ENCODE measurements at regions not wholly inside any gene's neighbourhood (a gene's known extent, or its start where the extent isn't known, plus 50 kb on each side); places are given as distances from the start of the nearest gene placed in this dataset.

GRCh38 chr7:1298931-1299885 is 66.5 kb downstream of the UNCX start:
- no peak overlapping the region for H3K9ac ChIP-seq
- no peaks in the 10 kb centered on the region for H4K20me1 ChIP-seq (ENCODE audit: insufficient read depth)
- H3K27me3 ChIP-seq (ENCODE audit: insufficient read depth, low read depth), result peaks cover 66% of the 10 kb centered on the region; the same call in 1 of the 2 replicates
- H3K4me2 ChIP-seq, result no peak overlapping the region
- H3K4me1 ChIP-seq (ENCODE audit: low read depth, poor library complexity, severe bottlenecking), result no peaks in the 10 kb centered on the region
- no peak overlapping the region for H3K27ac ChIP-seq
- TF ChIP-seq CTCF (conservative IDR thresholded peaks at IDR 0.05; ENCODE audit: low read depth, low read length), result no peak
- no peak overlapping the region for H2AFZ ChIP-seq (ENCODE audit: low read depth)
- no peak overlapping the region for H3K4me3 ChIP-seq (IDR thresholded peaks at IDR 0.05; ENCODE audit: insufficient read depth, low read depth, low read length)
- no peaks in the 10 kb centered on the region for H3K79me2 ChIP-seq (ENCODE audit: insufficient read depth, low read depth)
- H3K36me3 ChIP-seq (ENCODE audit: insufficient read depth), result no peaks in the 10 kb centered on the region

GRCh38 chr7:1300206-1300605 is 67.5 kb downstream of the UNCX start:
- peaks cover 76% of the 10 kb centered on the region for H3K27me3 ChIP-seq (ENCODE audit: insufficient read depth, low read depth)
- H3K79me2 ChIP-seq (ENCODE audit: insufficient read depth, low read depth), result no peaks in the 10 kb centered on the region
- H3K4me2 ChIP-seq, result no peak overlapping the region
- H4K20me1 ChIP-seq (ENCODE audit: insufficient read depth), result no peaks in the 10 kb centered on the region
- H3K27ac ChIP-seq, result no peak overlapping the region
- TF ChIP-seq CTCF (conservative IDR thresholded peaks at IDR 0.05; ENCODE audit: low read depth, low read length), result no peak
- no peak overlapping the region for H2AFZ ChIP-seq (ENCODE audit: low read depth)
- H3K4me1 ChIP-seq (ENCODE audit: low read depth, poor library complexity, severe bottlenecking), result no peaks in the 10 kb centered on the region
- H3K4me3 ChIP-seq (IDR thresholded peaks at IDR 0.05; ENCODE audit: insufficient read depth, low read depth, low read length), result no peak overlapping the region
- H3K9ac ChIP-seq, result no peak overlapping the region
- H3K36me3 ChIP-seq (ENCODE audit: insufficient read depth), result no peaks in the 10 kb centered on the region

GRCh38 chr7:1300636-1301035 is 68.0 kb downstream of the UNCX start:
- Histone ChIP-seq H3K27me3 (ENCODE audit: insufficient read depth, low read depth) (peaks cover 78% of the 10 kb centered on the region), H3K4me2 (no peak overlapping the region), H3K79me2 (ENCODE audit: insufficient read depth, low read depth) (no peaks in the 10 kb centered on the region), H3K4me1 (ENCODE audit: low read depth, poor library complexity, severe bottlenecking) (no peaks in the 10 kb centered on the region), H3K27ac (no peak overlapping the region), H3K36me3 (ENCODE audit: insufficient read depth) (no peaks in the 10 kb centered on the region), H2AFZ (ENCODE audit: low read depth) (no peak overlapping the region), H4K20me1 (ENCODE audit: insufficient read depth) (no peaks in the 10 kb centered on the region), H3K9ac (no peak overlapping the region), H3K4me3 (IDR thresholded peaks at IDR 0.05; ENCODE audit: insufficient read depth, low read depth, low read length) (no peak overlapping the region)
- no peak for TF ChIP-seq CTCF (conservative IDR thresholded peaks at IDR 0.05; ENCODE audit: low read depth, low read length)

GRCh38 chr7:1301054-1301881 is 68.6 kb downstream of the UNCX start:
- H3K36me3 ChIP-seq (ENCODE audit: insufficient read depth), result no peaks in the 10 kb centered on the region
- no peak overlapping the region for H3K4me2 ChIP-seq
- H4K20me1 ChIP-seq (ENCODE audit: insufficient read depth), result no peaks in the 10 kb centered on the region
- no peaks in the 10 kb centered on the region for H3K4me1 ChIP-seq (ENCODE audit: low read depth, poor library complexity, severe bottlenecking)
- H3K27me3 ChIP-seq (ENCODE audit: insufficient read depth, low read depth), result peaks cover 75% of the 10 kb centered on the region
- no peaks in the 10 kb centered on the region for H3K79me2 ChIP-seq (ENCODE audit: insufficient read depth, low read depth)
- no peak for TF ChIP-seq CTCF (conservative IDR thresholded peaks at IDR 0.05; ENCODE audit: low read depth, low read length)
- H2AFZ ChIP-seq (ENCODE audit: low read depth), result no peak overlapping the region
- no peak overlapping the region for H3K9ac ChIP-seq
- no peak overlapping the region for H3K27ac ChIP-seq
- H3K4me3 ChIP-seq (IDR thresholded peaks at IDR 0.05; ENCODE audit: insufficient read depth, low read depth, low read length), result no peak overlapping the region
